NCI-H2196 (cell line): ENCODE measurements at regions not wholly inside any gene's neighbourhood (a gene's known extent, or its start where the extent isn't known, plus 50 kb on each side); places are given as distances from the start of the nearest gene placed in this dataset.
A peak's percentile ranks its signal among the peaks of the same experiment; 100 is the strongest.
"Not testable (repeated sequence)": the region's sequence is repeated elsewhere in the genome, so short reads cannot be mapped to it uniquely, and the experiment has no call there.

ENCODE experiments used
- DNase-seq: peaks from one replicate; lab custom pipeline; 2025; ENCODE audit not compliant: unreplicated experiment; lab: John Stamatoyannopoulos, UW

- no peak for DNase-seq
Observed at GRCh38 chr6:4224067-4224978, 88.9 kb upstream of the ECI2 start.

DNA sequence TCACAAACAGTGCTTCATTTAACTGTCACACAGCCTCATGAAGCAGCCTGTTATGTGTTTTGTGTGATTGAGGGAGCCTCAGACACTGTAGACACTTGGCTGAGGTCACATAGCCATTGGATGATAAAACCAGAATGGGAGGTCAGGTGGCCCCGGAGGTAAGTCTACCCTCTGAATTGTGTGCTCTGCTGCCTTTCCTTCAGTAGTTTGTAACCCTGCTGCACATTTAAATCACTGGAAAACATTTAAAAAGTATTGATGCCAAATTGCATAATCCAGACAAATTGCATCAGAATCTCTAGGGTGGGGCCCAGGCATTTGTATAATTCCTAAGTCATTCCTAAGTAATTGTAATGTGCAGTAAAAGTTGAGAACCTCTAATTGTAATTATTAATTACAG, 85.2 kb upstream of the ECI2 start:
- DNase-seq: no peak

DNA sequence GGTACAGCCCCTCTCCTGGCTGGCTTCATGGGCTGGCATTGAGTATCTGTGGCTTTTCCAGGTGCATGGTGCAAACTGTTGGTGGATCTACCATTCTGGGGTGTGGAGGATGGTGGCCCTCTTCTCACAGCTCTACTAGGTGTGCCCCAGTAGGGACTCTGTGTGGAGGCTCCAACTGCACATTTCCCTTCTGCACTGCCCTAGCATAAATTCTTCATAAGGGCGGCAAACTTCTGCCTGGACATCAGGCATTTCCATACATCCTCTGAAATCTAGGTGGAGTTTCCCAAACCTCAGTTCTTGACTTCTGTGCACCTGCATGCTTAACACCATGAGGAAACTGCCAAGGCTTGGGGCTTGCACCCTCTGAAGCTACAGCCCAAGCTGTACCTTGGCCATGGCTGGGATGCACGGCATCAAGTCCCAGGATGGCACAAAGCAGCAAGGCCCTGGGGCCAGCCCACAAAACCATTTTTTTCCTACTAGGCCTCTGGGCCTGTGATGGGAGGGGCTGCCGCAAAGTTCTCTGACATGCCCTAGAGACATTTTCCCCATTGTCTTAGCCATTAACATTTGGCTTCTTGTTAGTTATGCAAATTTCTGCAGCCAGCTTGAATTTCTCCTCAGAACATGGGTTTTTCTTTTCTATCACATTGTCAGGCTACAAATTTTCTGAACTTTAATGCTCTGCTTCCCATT, 83.4 kb upstream of the ECI2 start:
- not testable (repeated sequence) for DNase-seq

GRCh38 chr6:4212588-4212987, 77.2 kb upstream of the ECI2 start:
- DNase-seq: no peak

GRCh38 chr6:4210629-4211419, 75.4 kb upstream of the ECI2 start:
- DNase-seq: peak; percentile 28

DNA sequence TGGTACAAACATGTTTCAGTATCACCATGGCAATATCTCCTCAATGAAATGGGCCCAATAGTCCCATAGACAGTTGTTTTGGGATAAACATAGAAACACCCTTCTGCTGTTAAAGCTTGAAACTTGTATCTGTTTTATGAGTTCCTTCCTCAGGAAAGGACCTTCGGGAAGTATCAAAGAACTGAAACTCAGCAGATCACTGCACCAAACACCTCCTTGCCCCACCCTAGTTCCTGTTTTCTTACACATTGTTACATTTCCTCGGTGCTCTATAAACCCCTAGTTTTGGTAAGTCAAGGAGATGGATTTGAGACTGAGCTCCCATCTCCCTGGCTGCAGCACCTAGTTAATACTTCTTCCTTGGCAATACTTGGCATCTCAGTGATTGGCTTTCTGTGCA, 73.8 kb upstream of the ECI2 start:
- DNase-seq: no peak

- DNase-seq: no peak
Observed at GRCh38 chr6:4208158-4208557, 72.8 kb upstream of the ECI2 start.

GRCh38 chr6:4203642-4204417, 68.5 kb upstream of the ECI2 start:
- DNase-seq: not testable (repeated sequence)

GRCh38 chr6:4192627-4193026, 57.3 kb upstream of the ECI2 start:
- DNase-seq: no peak

DNA sequence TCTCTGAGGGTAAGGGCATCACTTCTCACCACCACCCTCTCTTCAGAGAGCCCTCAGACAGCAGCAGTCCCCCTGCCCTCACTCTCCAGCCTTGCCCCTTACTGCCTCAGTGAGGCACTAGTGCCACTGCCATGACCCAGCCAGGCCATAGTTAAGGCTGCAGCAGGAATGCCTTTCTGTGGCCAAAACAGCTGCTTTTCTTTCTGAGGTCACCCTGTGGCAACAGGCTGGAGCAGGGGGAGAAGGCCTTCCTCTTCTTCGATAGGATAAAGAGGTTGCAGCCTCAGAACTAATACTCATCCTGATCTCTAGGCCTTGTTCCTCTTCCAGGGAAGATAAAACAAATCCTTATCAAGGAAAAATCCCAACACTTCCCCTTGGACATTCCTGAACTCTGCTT, 56.8 kb upstream of the ECI2 start:
- no peak for DNase-seq

DNA sequence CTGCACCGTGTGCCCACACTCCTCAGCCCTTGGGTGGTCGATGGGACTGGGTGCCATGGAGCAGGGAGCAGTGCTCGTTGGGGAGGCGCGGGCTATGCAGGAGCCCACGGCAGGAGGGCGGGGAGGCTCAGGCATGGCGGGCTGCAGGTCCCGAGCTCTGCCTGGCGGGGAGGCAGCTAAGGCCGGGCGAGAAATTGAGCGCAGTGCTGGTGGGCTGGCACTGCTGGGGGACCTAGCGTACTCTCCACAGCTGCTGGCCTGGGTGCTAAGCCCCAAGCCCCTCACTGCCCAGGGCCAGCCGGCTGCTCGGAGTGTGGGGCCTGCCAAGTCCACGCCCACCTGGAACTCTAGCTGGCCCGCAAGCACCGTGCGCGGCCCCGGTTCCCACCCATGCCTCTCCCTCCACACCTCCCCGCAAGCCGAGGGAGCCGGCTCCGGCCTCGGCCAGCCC, 55.9 kb upstream of the ECI2 start:
- DNase-seq: no peak

DNA sequence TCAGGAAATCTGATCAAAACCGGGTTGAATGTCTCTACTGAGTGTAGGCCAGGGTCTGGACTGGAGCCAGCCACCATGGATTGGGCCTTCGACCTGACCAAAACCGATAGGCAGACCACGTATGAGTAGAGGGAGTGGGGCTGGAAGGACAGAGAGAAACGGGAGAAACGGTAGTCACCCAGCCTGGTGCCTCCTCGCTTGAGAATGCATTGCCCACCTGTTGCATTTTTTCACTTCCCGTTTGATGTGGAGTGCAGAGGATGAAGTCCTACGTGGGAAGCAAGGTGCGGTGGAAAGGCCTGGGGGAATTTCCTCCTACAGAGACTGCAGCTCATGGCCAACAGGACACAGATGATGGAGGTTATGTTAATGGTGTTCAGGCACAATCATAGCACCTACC, 53.9 kb upstream of the ECI2 start:
- DNase-seq: no peak

- no peak for DNase-seq
Observed at GRCh38 chr6:4188801-4189200, 53.4 kb upstream of the ECI2 start.

DNA sequence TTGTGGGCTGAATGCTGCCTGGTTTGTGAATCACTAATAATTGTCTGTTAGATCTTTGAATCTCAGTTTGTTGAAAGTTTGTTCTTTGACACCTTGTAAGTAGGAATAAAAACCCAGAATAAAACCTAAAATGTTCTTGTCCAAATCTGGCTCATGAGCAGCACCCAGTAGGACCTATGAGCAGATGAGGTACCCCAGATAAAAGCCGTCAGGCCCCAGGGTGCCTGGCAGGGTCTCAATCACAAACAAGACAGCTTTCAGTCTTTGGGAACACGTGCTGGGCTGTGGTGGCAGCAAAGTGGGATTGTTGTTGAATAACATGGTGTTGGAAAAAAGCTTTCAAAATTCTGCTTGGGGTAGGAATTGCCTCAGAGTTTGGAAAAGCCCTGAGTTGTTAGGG, 52.1 kb upstream of the ECI2 start:
- no peak for DNase-seq

DNA sequence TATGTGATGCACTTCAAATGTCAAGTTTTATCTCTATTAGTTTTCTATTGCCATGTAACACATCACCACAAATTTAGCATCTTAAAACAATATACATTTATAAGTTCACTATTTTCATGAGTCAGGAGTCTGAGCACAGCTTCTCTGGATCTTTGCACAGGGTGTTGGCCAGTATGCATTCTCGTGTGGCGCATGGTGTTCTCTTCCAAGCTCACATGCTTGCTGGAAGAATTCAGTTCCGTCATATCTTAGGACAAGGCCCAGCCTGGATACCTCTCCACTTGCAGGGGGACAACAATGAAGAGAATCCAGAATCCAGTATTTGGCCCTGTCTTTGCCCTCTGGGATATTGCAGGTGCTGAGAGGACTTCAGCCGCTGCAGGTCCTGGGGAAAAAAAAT, 51.0 kb upstream of the ECI2 start:
- no peak for DNase-seq

DNA sequence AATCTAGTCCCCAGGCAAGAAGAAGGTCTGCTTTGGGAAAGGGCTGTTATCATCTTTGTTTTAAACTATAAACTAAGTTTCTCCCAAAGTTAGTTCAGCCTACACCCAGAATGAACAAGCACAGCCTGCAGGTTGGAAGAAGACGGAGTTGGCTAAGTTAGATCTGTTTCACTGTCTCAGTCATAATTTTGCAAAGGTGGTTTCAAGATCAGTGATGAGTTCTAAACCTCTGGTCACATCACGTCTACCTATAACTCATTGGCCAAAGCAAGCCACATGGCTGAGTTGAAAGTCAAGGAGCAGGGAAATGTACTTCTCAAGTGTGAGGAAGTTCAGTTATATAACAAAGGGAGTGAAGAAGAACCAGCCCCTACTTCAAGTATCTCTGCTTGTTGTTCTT, 50.5 kb upstream of the ECI2 start:
- DNase-seq: no peak

DNA sequence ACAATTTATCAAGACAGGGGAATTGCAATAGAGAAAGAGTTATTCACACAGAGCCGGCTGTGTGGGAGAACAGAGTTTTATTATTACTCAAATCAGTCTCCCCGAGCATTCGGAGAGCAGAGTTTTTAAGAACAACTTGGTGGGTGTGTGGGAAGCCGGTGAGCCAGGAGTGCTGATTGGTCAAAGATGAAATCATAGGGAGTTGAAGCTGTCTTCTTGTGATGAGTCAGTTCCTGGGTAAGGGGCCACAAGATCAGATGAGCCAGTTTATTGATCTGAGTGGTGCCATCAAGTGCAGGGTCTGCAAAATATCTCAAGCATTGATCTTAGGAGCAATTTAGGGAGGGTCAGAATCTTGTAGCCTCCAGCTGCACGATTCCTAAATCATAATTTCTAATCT, 50.0 kb upstream of the ECI2 start:
- no peak for DNase-seq
